Liver (tissue), 8 donors: ENCODE measurements at regions not wholly inside any gene's neighbourhood (a gene's known extent, or its start where the extent isn't known, plus 50 kb on each side); places are given as distances from the start of the nearest gene placed in this dataset.

ENCODE experiments used
- DNase-seq: peaks from one replicate; pipeline ENCODE4 v3.0.0-alpha.2; 2017; ENCODE audit warnings: low spot score
- H3K27ac ChIP-seq, 2 donors: one replicate each; pipeline ENCODE4 v1.7.0; 2013; ENCODE audit warnings: inconsistent platforms in 2 of 2, low read length in 2 of 2, control low read depth in 1 of 2, low read depth in 1 of 2, mild to moderate bottlenecking in 1 of 2
- H3K27me3 ChIP-seq, 4 donors: one replicate each; pipeline versions ENCODE4 v1.6.1 to v1.7.0; 2013; ENCODE audit warnings: low read length in 3 of 4, inconsistent platforms in 1 of 4, mild to moderate bottlenecking in 1 of 4, moderate library complexity in 1 of 4; ENCODE audit not compliant: control insufficient read depth in 4 of 4, insufficient read depth in 4 of 4
- H3K36me3 ChIP-seq, 4 donors: one replicate each; pipeline versions ENCODE4 v1.6.1 to v1.7.0; 2013; ENCODE audit warnings: low read length in 3 of 4, mild to moderate bottlenecking in 3 of 4, low read depth in 1 of 4, moderate library complexity in 1 of 4; ENCODE audit not compliant: control insufficient read depth in 4 of 4, insufficient read depth in 3 of 4
- H3K4me1 ChIP-seq, 4 donors: one replicate each; pipeline versions ENCODE4 v1.6.1 to v1.7.0; 2013; ENCODE audit warnings: low read length in 3 of 4, mild to moderate bottlenecking in 3 of 4, moderate library complexity in 1 of 4; ENCODE audit not compliant: control insufficient read depth in 4 of 4, insufficient read depth in 4 of 4
- H3K4me3 ChIP-seq, 3 donors: one replicate each; pipeline versions ENCODE4 v1.6.1 to v1.7.0; 2013; ENCODE audit warnings: low read length in 3 of 3, control low read depth in 1 of 3, low read depth in 1 of 3, mild to moderate bottlenecking in 1 of 3
- H3K9ac ChIP-seq, 2 donors: one replicate each; pipeline ENCODE4 v1.7.0; 2013; ENCODE audit warnings: low read length in 2 of 2, mild to moderate bottlenecking in 2 of 2, moderate library complexity in 2 of 2, control low read depth in 1 of 2, low read depth in 1 of 2
- H3K9me3 ChIP-seq, 4 donors: one replicate each; pipeline versions ENCODE4 v1.6.1 to v1.7.0; 2013; ENCODE audit warnings: low read length in 3 of 4; ENCODE audit not compliant: control insufficient read depth in 4 of 4
- ATF3 ChIP-seq: IDR thresholded peaks from 2 replicates; pipeline ENCODE4 v1.6.1; 2016; ENCODE audit warnings: antibody characterized with exemption
- CTCF ChIP-seq: fragments of 150-350 bp; IDR thresholded peaks from 2 replicates; pipeline ENCODE4 v1.5.1; 2017; ENCODE audit warnings: improper control_type of control experiment, low read depth, low read length; ENCODE audit not compliant: missing input control
- EGR1 ChIP-seq, 2 donors: IDR thresholded peaks; 2 replicates each; pipeline ENCODE4 v1.6.1; 2016 to 2018; ENCODE audit warnings: antibody characterized with exemption in 2 of 2, low read depth in 2 of 2
- FOXA2 ChIP-seq: IDR thresholded peaks from 2 replicates; pipeline ENCODE4 v1.6.1; 2016; ENCODE audit warnings: antibody characterized with exemption
- GABPA ChIP-seq, 2 donors: IDR thresholded peaks in 1 of 2; conservative IDR thresholded peaks in 1 of 2; 2 replicates each; pipeline ENCODE4 v1.6.1; 2016; ENCODE audit warnings: antibody characterized with exemption in 2 of 2, mild to moderate bottlenecking in 1 of 2, moderate library complexity in 1 of 2
- HNF4A ChIP-seq, 2 donors: conservative IDR thresholded peaks; 2 replicates each; pipeline ENCODE4 v1.6.1; 2016; ENCODE audit warnings: antibody characterized with exemption in 2 of 2, mild to moderate bottlenecking in 2 of 2
- JUND ChIP-seq, 2 donors: IDR thresholded peaks; 2 replicates each; pipeline ENCODE4 v1.6.1; 2016; ENCODE audit warnings: antibody characterized with exemption in 2 of 2
- NR2F2 ChIP-seq: IDR thresholded peaks from 2 replicates; pipeline ENCODE4 v1.6.1; 2016; ENCODE audit warnings: antibody characterized with exemption
- REST ChIP-seq: IDR thresholded peaks from 2 replicates; pipeline ENCODE4 v1.6.1; 2016; ENCODE audit warnings: antibody characterized with exemption, mild to moderate bottlenecking
- RXRA ChIP-seq, 2 donors: IDR thresholded peaks; 2 replicates each; pipeline ENCODE4 v1.6.1; 2017 to 2018; ENCODE audit warnings: antibody characterized with exemption in 2 of 2, mild to moderate bottlenecking in 1 of 2
- SP1 ChIP-seq: IDR thresholded peaks from 2 replicates; pipeline ENCODE4 v1.6.1; 2018; ENCODE audit warnings: antibody characterized with exemption, mild to moderate bottlenecking
- YY1 ChIP-seq: IDR thresholded peaks from 2 replicates; pipeline ENCODE4 v1.6.1; 2016; ENCODE audit warnings: antibody characterized with exemption, mild to moderate bottlenecking
- ZBTB33 ChIP-seq: IDR thresholded peaks from 2 replicates; pipeline ENCODE4 v1.6.1; 2016; ENCODE audit warnings: antibody characterized with exemption
- WGBS: extraction: QIAGEN DNeasy Blood & Tissue Kit; methylation state at CpG from one replicate; pipeline ENCODE4 v1.1.7; 2013; 5-methylcytosine and 5-hydroxymethylcytosine counted together
- donor health status: healthy.
- donor health status: healthy.
- donor health status: healthy.
- donor health status: healthy.
- donor health status: healthy.

GRCh38 chr2:184091456-184091855, 506.9 kb upstream of the ZNF804A start:
- H3K9ac ChIP-seq = no peak overlapping the region
- DNase-seq = no peak

More at GRCh38 chr2:184091456-184091855, 506.9 kb upstream of the ZNF804A start:
- Histone ChIP-seq H3K9me3 (no peaks in the 10 kb centered on the region), H3K27me3 (no peaks in the 10 kb centered on the region), H3K4me1 (no peaks in the 10 kb centered on the region), H3K36me3 (no peaks in the 10 kb centered on the region), H3K4me3 (no peak overlapping the region), H3K27ac (no peak overlapping the region)
- TF ChIP-seq EGR1 (IDR thresholded peaks at IDR 0.05; ENCODE audit: low read depth in 2 of 2) = no peak
- no peak for TF ChIP-seq GABPA (IDR thresholded peaks at IDR 0.05 in 1 of 2, conservative IDR thresholded peaks at IDR 0.05 in 1 of 2)
- no peak for TF ChIP-seq HNF4A (conservative IDR thresholded peaks at IDR 0.05)
- no peak for TF ChIP-seq ATF3
- no peak for TF ChIP-seq RXRA (IDR thresholded peaks at IDR 0.05)
- TF ChIP-seq YY1 = no peak
- no peak for TF ChIP-seq CTCF
- no peak for TF ChIP-seq FOXA2
- no peak for TF ChIP-seq REST
- TF ChIP-seq SP1 = no peak
- TF ChIP-seq JUND (IDR thresholded peaks at IDR 0.05) = no peak
- TF ChIP-seq NR2F2 = no peak
- TF ChIP-seq ZBTB33 = no peak
- WGBS = 71% methylated on average over 3 of the region's 3 CpGs
